NB4 (cell line): ENCODE measurements at regions not wholly inside any gene's neighbourhood (a gene's known extent, or its start where the extent isn't known, plus 50 kb on each side); places are given as distances from the start of the nearest gene placed in this dataset.

Source experiments
- DNase-seq: peaks from one replicate; pipeline ENCODE4 v3.0.0; 2010; ENCODE audit warnings: low read depth
- H3K4me3 ChIP-seq: one replicate; pipeline ENCODE4 v1.5.1; 2011; ENCODE audit warnings: mild to moderate bottlenecking, low read depth, low read length, moderate library complexity
- CTCF ChIP-seq: IDR thresholded peaks from one replicate; pipeline ENCODE4 v1.5.1; 2012; ENCODE audit warnings: low read depth, low read length
- MYC ChIP-seq: IDR thresholded peaks from 2 replicates; pipeline ENCODE4 v1.6.1; 2011; ENCODE audit warnings: low read depth, low read length
- POLR2A ChIP-seq: IDR thresholded peaks from 2 replicates; pipeline ENCODE4 v1.6.1; 2011; ENCODE audit warnings: mild to moderate bottlenecking; ENCODE audit not compliant: insufficient read length; ENCODE audit errors: extremely low read depth
- TF ChIP-seq, protein P1 (sequence below): IDR thresholded peaks from 2 replicates; pipeline ENCODE4 v1.6.1; 2011; ENCODE audit warnings: low read depth, low read length

GRCh38 chr20:21014528-21014927 lies 91.6 kb downstream of the LINC00237 start:
- TF ChIP-seq CTCF = no peak
- TF ChIP-seq MYC = no peak
- TF ChIP-seq POLR2A = no peak
- TF ChIP-seq, protein P1, sequence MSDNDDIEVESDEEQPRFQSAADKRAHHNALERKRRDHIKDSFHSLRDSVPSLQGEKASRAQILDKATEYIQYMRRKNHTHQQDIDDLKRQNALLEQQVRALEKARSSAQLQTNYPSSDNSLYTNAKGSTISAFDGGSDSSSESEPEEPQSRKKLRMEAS = no peak
- no peak for DNase-seq
- no peak overlapping the region for H3K4me3 ChIP-seq

DNA sequence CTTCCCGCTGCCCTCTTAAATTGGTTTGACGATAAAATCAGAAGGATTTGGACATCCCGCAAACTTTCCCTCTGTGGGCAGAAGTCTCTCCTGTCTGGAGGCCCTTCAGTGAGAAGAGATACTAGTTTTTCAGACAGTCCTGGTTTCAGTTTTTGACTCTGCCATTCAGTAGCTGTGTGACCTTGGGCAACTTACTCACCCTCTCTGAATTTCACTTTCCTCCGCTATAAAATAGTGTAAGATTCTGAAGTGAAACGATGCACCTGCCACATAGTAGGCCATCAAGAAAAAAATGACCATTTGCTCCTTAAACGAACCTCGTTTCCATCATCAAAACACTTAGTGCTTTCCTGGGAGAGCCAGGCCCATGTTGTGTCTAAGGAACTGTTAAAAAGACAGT lies 97.2 kb downstream of the LINC00237 start:
- H3K4me3 ChIP-seq = no peak overlapping the region
- TF ChIP-seq POLR2A = no peak
- TF ChIP-seq, protein P1 = no peak
- TF ChIP-seq MYC = no peak
- no peak for TF ChIP-seq CTCF
- no peak for DNase-seq

GRCh38 chr20:21006611-21007010 lies 99.5 kb downstream of the LINC00237 start:
- no peak overlapping the region for H3K4me3 ChIP-seq
- DNase-seq = no peak
- TF ChIP-seq CTCF (no peak), POLR2A (no peak), MYC (no peak)
- TF ChIP-seq, protein P1 = no peak

DNA sequence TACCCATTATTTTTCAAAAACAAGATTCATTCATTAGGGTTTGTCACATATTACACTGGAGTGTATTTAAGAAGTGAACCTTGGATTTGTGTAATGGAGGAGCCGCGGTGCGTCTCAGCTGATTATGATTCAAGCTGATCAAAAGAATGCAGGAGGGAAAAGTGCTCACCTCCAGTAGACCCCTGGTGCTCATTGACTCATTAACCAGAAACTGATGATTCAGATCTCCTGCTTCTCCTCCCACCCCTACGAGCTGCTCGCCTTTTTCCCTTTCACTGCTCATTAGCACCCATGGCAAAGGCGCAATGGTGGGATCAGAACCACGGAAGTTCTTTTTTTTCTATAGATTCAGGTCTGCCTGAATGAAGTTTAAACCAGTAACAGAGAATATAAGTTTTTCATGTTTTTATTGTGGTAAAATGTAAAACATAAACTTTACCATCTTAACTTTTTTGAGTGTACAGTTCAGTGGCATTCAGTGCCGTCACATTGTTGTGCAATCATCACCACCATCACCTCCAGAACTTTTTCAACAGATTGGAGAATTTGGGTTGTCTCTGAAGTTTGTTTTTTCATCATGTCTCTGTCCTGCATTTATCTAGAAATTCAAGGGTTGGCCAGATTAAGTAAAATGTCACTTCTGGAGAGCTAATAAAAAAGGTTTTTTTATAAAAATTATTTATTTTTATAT lies 101.6 kb downstream of the LINC00237 start:
- TF ChIP-seq, protein P1 = no peak
- TF ChIP-seq MYC = no peak
- DNase-seq = no peak
- H3K4me3 ChIP-seq = no peak overlapping the region

DNA sequence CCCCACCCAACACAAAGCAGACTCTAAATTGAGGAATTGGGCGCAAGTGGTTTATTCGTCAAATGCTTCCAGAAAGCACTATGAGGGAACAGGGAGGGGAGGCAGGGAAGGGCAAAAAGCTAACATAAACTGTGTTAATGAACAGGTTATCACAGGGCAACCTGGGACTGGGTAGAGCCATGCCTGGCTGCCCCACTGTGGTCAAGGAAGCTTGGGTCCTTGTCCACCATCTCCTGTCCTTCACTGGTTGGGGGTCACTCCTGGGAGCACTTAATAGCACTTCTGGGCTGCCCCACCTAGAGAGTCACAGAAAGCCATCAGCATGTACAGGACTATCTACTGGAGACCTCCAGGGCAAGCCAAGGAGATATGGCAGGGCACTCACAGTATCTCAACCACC lies 102.3 kb downstream of the LINC00237 start:
- no peak for DNase-seq
- TF ChIP-seq MYC = no peak
- no peak for TF ChIP-seq POLR2A
- no peak for TF ChIP-seq CTCF
- TF ChIP-seq, protein P1 = no peak
- no peak overlapping the region for H3K4me3 ChIP-seq

DNA sequence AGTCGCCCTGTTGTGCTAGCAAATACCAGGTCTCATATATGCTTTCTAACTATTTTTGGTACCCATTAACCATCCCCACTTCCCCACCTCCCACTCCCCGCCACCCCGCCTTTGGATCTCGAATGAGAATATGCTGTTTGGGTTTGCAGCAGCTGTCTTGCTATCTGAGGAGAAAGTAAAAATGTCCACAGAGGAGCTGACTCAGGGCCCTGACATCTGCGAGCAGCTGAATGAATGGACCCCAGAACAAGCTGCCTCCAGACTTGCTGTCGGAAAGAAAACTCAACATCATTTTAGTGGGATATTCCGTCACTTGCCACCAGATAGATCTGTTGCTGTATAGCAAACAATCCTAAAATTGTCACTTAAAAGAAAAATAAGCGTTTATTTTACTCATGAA lies 103.7 kb downstream of the LINC00237 start:
- no peak for TF ChIP-seq MYC
- TF ChIP-seq CTCF = no peak
- no peak for TF ChIP-seq POLR2A
- TF ChIP-seq, protein P1 = no peak

More for the DNA sequence above, 103.7 kb downstream of the LINC00237 start:
- no peak for DNase-seq
- H3K4me3 ChIP-seq = no peak overlapping the region
